HG02981 (cell line): ENCODE measurements at regions not wholly inside any gene's neighbourhood (a gene's known extent, or its start where the extent isn't known, plus 50 kb on each side); places are given as distances from the start of the nearest gene placed in this dataset.

Experiments used
- ATAC-seq: cut with Tn5 transposase; IDR thresholded peaks from one replicate; pipeline ENCODE4 v1.9.1; 2021; ENCODE audit warnings: mild to moderate bottlenecking, moderate library complexity; ENCODE audit not compliant: unreplicated experiment

GRCh38 chr18:78601349-78601748, 378.3 kb upstream of the SALL3 start:
- ATAC-seq = no peak

GRCh38 chr18:78601923-78602322, 377.7 kb upstream of the SALL3 start:
- ATAC-seq = no peak

GRCh38 chr18:78602430-78602829, 377.2 kb upstream of the SALL3 start:
- ATAC-seq = no peak

GRCh38 chr18:78603102-78603983, 376.3 kb upstream of the SALL3 start:
- ATAC-seq = no peak

GRCh38 chr18:78605255-78605654, 374.4 kb upstream of the SALL3 start:
- no peak for ATAC-seq

- no peak for ATAC-seq
These were observed 372.4 kb upstream of the SALL3 start for GRCh38 chr18:78607221-78607620.

- ATAC-seq = no peak
These were observed 371.8 kb upstream of the SALL3 start for GRCh38 chr18:78607784-78608183.

GRCh38 chr18:78610179-78610578, 369.4 kb upstream of the SALL3 start:
- no peak for ATAC-seq

- ATAC-seq = no peak
These were observed 368.3 kb upstream of the SALL3 start for GRCh38 chr18:78611201-78611800.

- ATAC-seq = no peak
These were observed 367.7 kb upstream of the SALL3 start for GRCh38 chr18:78611869-78612268.

- no peak for ATAC-seq
These were observed 367.3 kb upstream of the SALL3 start for GRCh38 chr18:78612318-78612717.

- no peak for ATAC-seq
These were observed 366.8 kb upstream of the SALL3 start for GRCh38 chr18:78612801-78613200.

GRCh38 chr18:78618726-78619125, 360.9 kb upstream of the SALL3 start:
- ATAC-seq = no peak

- ATAC-seq = no peak
These were observed 359.8 kb upstream of the SALL3 start for GRCh38 chr18:78619854-78620253.

- ATAC-seq = no peak
These were observed 359.3 kb upstream of the SALL3 start for GRCh38 chr18:78620326-78620725.

- no peak for ATAC-seq
These were observed 358.4 kb upstream of the SALL3 start for GRCh38 chr18:78621141-78621755.

GRCh38 chr18:78622251-78622906, 357.2 kb upstream of the SALL3 start:
- no peak for ATAC-seq

- ATAC-seq = no peak
These were observed 356.6 kb upstream of the SALL3 start for GRCh38 chr18:78622907-78623541.

GRCh38 chr18:78624646-78625279, 354.9 kb upstream of the SALL3 start:
- no peak for ATAC-seq

- ATAC-seq = no peak
These were observed 353.8 kb upstream of the SALL3 start for GRCh38 chr18:78625847-78626246.
